ENCODE measurements at regions not wholly inside any gene's neighbourhood (a gene's known extent, or its start where the extent isn't known, plus 50 kb on each side); places are given as distances from the start of the nearest gene placed in this dataset.

DNA sequence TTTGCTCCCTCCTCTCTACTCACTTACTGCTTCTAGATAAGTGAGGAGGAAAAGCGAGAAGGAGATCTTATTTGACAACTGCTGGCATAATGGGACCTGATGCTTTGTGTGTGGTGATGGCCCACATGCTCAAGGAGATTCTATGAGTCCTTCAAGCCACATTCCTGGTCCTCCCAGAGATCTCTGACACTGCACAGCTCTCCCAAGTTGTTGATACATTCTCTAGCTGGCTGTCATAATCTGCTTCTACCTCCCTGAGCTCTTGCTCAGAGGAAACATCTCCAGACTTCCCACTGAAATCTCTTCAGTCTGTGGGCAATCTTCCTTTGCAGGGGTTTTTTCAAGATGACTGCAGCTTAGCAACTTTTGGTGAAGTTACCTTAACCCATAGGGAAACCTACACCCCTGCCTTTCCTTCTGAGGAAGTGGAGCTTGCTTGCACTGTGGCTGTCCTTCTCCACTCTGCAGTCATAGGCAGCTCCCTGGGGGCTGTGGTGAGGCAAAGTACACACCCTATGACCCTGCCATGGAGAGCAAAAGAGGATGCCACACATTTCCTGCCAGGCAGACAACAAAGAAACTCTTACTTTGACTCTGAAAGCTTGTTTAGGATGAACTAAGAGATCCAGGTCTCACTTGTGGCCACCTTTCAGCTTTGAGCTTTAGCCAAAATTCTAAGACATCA, 163.8 kb downstream of the TMEM38B start:
- no peak for TF ChIP-seq ZNF8 (CRISPR knock-in tag; IDR thresholded peaks at IDR 0.05)
- TF ChIP-seq CSDC2 (CRISPR knock-in tag; IDR thresholded peaks at IDR 0.05): no peak
- TF ChIP-seq GLIS3 (CRISPR knock-in tag; IDR thresholded peaks at IDR 0.05): no peak
- no peak for TF ChIP-seq RARB (CRISPR knock-in tag; IDR thresholded peaks at IDR 0.05)
- TF ChIP-seq, protein P1, sequence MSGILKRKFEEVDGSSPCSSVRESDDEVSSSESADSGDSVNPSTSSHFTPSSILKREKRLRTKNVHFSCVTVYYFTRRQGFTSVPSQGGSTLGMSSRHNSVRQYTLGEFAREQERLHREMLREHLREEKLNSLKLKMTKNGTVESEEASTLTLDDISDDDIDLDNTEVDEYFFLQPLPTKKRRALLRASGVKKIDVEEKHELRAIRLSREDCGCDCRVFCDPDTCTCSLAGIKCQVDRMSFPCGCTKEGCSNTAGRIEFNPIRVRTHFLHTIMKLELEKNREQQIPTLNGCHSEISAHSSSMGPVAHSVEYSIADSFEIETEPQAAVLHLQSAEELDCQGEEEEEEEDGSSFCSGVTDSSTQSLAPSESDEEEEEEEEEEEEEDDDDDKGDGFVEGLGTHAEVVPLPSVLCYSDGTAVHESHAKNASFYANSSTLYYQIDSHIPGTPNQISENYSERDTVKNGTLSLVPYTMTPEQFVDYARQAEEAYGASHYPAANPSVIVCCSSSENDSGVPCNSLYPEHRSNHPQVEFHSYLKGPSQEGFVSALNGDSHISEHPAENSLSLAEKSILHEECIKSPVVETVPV (CRISPR knock-in tag; IDR thresholded peaks at IDR 0.05): no peak
